ENCODE measurements at regions not wholly inside any gene's neighbourhood (a gene's known extent, or its start where the extent isn't known, plus 50 kb on each side); places are given as distances from the start of the nearest gene placed in this dataset.

GRCh38 chr11:70627219-70627618, 228.9 kb downstream of the CTTN start:
- DNase-seq (ENCODE audit: low read depth) = no peak

DNA sequence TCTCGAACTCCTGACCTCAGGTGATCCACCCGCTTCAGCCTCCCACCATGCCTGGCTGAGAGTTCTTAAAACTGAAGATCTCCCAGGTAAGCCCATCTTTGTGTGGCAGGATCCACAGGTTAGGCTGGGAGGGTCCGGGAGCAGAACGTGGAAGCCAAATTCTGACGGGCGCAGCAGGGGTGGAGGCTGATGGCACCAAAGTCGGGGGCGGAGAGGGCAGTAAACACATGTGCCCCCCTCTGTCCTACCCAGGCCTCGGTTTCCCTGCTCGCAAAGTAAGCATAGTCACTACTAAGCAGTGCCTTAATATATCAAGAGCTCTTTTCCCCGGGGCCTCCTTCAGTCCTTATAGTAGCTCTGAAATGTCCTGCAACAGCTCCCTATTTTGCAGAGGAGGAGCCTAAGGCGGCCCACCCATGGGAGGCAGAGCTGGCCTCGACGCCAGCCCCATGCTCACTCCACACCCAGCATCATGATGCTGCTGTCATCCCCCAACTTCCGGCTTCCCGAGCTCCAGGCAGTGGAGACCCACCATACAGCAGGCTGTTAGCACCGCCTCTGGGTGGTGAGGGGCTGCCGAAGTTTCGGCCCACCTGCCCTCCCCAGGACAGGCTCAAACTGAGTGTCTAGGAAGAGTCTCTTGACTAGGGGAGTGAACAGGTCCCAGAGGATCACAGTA, 230.0 kb downstream of the CTTN start:
- DNase-seq (ENCODE audit: low read depth) = no peak

- no peak for DNase-seq (ENCODE audit: low read depth)
Measured at GRCh38 chr11:70628855-70629844, 230.8 kb downstream of the CTTN start.

DNA sequence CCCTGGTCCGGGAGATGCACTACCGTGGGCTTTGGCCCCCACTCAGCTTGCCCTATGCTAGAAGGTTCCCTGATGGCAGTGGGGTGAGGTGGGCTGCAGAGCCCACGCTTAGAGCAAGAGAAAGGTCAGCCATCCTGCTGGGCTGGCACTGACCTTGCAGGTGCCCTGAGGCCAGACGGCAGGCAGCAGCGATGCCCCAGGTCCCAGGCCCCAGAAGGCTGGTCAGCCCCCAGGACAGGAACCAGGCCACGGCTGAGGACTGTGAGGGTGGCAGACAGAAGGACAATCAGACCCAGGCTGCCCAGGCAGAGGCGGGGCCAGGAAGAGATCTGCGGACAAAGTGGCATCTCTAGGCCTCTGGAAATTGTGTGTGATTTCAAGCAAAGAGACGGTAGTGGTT, 231.7 kb downstream of the CTTN start:
- DNase-seq (ENCODE audit: low read depth) = no peak

DNA sequence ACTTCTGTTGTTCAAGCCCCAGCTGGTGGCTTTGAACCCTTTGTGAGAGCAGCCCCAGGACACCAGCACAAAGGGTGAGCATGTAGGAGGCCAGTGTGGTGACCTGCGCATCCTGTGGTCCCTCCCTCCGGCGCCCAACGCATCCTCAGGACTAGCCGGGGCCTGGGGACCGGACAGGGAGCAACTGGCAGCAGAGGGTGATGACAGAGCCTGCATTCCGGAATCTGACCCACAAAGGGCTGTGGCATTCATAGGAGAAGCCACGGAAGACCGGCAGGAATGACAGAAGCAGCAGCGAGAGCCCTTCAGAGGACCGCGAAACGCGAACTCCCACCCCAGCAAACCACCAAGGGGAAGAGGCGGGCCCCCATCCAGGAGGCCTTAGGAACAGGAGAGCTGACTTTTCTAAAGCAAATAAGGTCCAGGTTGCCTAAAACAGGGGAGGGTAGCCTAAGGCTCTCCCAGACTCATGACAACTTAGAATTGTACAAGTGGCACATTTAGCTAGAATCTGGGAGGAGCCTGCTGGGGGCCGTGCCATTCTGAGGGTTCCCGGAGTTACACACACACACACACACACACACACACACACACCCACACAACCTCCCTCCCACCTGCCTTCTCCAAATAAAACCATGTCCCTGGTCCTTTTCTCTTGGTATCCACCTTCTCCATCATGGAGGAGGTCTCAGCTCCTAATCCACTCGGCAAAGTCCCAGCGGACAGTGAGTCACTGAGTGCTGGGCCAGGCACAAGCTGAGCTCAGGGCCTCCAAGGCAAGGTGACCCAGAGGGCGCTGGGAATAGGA, 232.7 kb downstream of the CTTN start:
- no peak for DNase-seq (ENCODE audit: low read depth)

- no peak for DNase-seq (ENCODE audit: low read depth)
Measured at GRCh38 chr11:70631624-70632047, 233.3 kb downstream of the CTTN start.

GRCh38 chr11:70633610-70634009, 235.3 kb downstream of the CTTN start:
- DNase-seq (ENCODE audit: low read depth) = no peak

- DNase-seq (ENCODE audit: low read depth) = no peak
Measured at GRCh38 chr11:70636659-70637058, 238.3 kb downstream of the CTTN start.

- no peak for DNase-seq (ENCODE audit: low read depth)
Measured at GRCh38 chr11:70637186-70637800, 239.0 kb downstream of the CTTN start.

GRCh38 chr11:70637949-70638583, 239.7 kb downstream of the CTTN start:
- DNase-seq (ENCODE audit: low read depth) = no peak

GRCh38 chr11:70640408-70640807, 242.1 kb downstream of the CTTN start:
- no peak for DNase-seq (ENCODE audit: low read depth)

- no peak for DNase-seq (ENCODE audit: low read depth)
Measured at GRCh38 chr11:70641369-70641768, 243.0 kb downstream of the CTTN start.

GRCh38 chr11:70642266-70642665, 243.9 kb downstream of the CTTN start:
- no peak for DNase-seq (ENCODE audit: low read depth)

DNA sequence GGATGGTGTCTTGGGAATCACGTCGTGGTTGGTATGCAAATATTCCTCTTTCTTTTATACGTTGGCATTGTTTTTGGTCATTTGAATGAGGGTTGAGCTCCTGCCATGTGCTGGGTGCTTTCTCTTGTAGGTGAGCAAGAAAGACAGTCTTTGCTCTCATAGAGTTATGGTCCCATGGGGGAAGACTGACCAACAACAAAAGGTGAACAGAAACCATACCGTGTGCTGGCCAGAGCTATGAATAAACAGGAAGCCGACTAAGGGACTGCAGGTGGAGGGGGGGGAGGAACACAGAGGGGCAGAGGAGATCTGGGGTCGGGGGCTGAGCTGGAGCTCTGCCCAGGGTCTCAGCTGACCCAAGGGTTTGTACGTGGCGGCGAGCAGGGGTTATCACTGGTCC, 245.3 kb downstream of the CTTN start:
- DNase-seq (ENCODE audit: low read depth) = no peak

GRCh38 chr11:70644343-70645060, 246.2 kb downstream of the CTTN start:
- no peak for DNase-seq (ENCODE audit: low read depth)

DNA sequence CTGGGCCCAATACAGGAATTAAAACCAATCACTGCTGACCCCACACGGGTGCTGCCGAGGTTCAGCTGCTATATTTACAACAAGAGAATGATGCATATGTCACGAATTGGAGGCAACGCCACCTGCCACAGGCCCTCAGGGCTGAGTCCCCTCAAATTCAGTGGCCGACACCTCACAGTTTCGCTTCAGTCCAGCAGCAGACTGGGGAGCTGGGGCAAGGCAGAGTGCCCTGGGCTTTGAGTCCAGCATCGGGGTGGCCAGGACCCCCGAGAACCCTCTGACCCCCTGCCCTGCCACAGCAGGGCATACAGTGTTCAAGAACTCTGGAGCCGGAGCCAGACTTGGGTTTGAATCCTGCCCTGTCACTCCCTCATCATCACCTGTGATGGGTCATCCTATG, 247.2 kb downstream of the CTTN start:
- no peak for DNase-seq (ENCODE audit: low read depth)

- no peak for DNase-seq (ENCODE audit: low read depth)
Measured at GRCh38 chr11:70646272-70647049, 248.1 kb downstream of the CTTN start.

- DNase-seq (ENCODE audit: low read depth) = no peak
Measured at GRCh38 chr11:70647188-70648166, 249.1 kb downstream of the CTTN start.

All from stimulated activated CD8-positive, alpha-beta memory T cell treated with anti-CD3 and anti-CD28 coated beads, Interleukin-12 subunit alpha, Interleukin-12 subunit beta, amount 100 ng/mL, for 1 hour (primary cell).